GM23248 (cell line): ENCODE measurements at regions not wholly inside any gene's neighbourhood (a gene's known extent, or its start where the extent isn't known, plus 50 kb on each side); places are given as distances from the start of the nearest gene placed in this dataset.

Experiments
- EZH2 ChIP-seq: fragments of 200-600 bp; sonication (generic); IDR thresholded peaks from 2 replicates; pipeline ENCODE4 v1.6.1; 2018; ENCODE audit warnings: antibody characterized with exemption, mild to moderate bottlenecking; ENCODE audit not compliant: insufficient read depth, poor library complexity, severe bottlenecking
- EZH2phosphoT487 ChIP-seq: fragments of 200-600 bp; sonication (generic); IDR thresholded peaks from 2 replicates; pipeline ENCODE4 v1.6.1; 2018; ENCODE audit warnings: antibody characterized with exemption, moderate library complexity, mild to moderate bottlenecking, low read depth; ENCODE audit not compliant: insufficient read depth

GRCh38 chr7:41303709-41304108 lies 399.2 kb downstream of the INHBA start:
- no peak for TF ChIP-seq EZH2phosphoT487
- TF ChIP-seq EZH2, result no peak
